GM13977 (cell line): ENCODE measurements at regions not wholly inside any gene's neighbourhood (a gene's known extent, or its start where the extent isn't known, plus 50 kb on each side); places are given as distances from the start of the nearest gene placed in this dataset.

Experiments used
- DNase-seq: peaks from one replicate; pipeline ENCODE4 v3.0.0; 2012; ENCODE audit warnings: low spot score
- CTCF ChIP-seq: IDR thresholded peaks from 2 replicates; pipeline ENCODE4 v1.5.1; 2012; ENCODE audit warnings: mild to moderate bottlenecking, control low read depth; ENCODE audit not compliant: insufficient read depth; ENCODE audit errors: extremely low read depth, missing control alignments
- in situ Hi-C: fragments of 300-500 bp; cut with MboI; formaldehyde crosslinking; loops from one replicate; pipeline ENCODE4 v1.12.0; 2022; ENCODE audit warnings: low sequenced_read_pairs, low pct_unique_long_range_greater_than_20kb, mixed read lengths, inconsistent platforms; ENCODE audit not compliant: unreplicated experiment

- DNase-seq: no peak
- TF ChIP-seq CTCF: no peak
- in situ Hi-C loops: no loop called here
These were observed 51.3 kb downstream of the BLTP1 start for GRCh38 chr4:122203407-122203806.

- in situ Hi-C loops: no loop called here
- DNase-seq: no peak
- TF ChIP-seq CTCF: no peak
These were observed 53.6 kb downstream of the BLTP1 start for GRCh38 chr4:122205687-122206086.

- no peak for TF ChIP-seq CTCF
- in situ Hi-C loops: no loop called here
These were observed 60.7 kb downstream of the BLTP1 start for GRCh38 chr4:122212880-122213279.

GRCh38 chr4:122218762-122219161 lies 66.6 kb downstream of the BLTP1 start:
- DNase-seq: no peak
- in situ Hi-C loops: no loop called here
- peak; percentile 9 for TF ChIP-seq CTCF

More at GRCh38 chr4:122212880-122213279, 60.7 kb downstream of the BLTP1 start:
- no peak for DNase-seq

- in situ Hi-C loops: no loop called here
- TF ChIP-seq CTCF: no peak
These were observed 67.2 kb downstream of the BLTP1 start for GRCh38 chr4:122219356-122219755.

GRCh38 chr4:122221322-122221721 lies 69.2 kb downstream of the BLTP1 start:
- in situ Hi-C loops: no loop called here
- no peak for DNase-seq
- no peak for TF ChIP-seq CTCF

More at GRCh38 chr4:122219356-122219755, 67.2 kb downstream of the BLTP1 start:
- DNase-seq: no peak

GRCh38 chr4:122224348-122224747 lies 72.2 kb downstream of the BLTP1 start:
- DNase-seq: peak; percentile 5
- in situ Hi-C loops: no loop called here
- TF ChIP-seq CTCF: peak; percentile 47
